Vagina (tissue), 2 donors: ENCODE measurements at regions not wholly inside any gene's neighbourhood (a gene's known extent, or its start where the extent isn't known, plus 50 kb on each side); places are given as distances from the start of the nearest gene placed in this dataset.
"Not testable (repeated sequence)": the region's sequence is repeated elsewhere in the genome, so short reads cannot be mapped to it uniquely, and the experiment has no call there.

Experiments used
- DNase-seq, 2 donors: peaks; one replicate each; pipeline ENCODE4 v3.0.0-alpha.2; 2017; ENCODE audit errors: extremely low spot score in 2 of 2
- H3K27ac ChIP-seq: fragments of 200-600 bp; sonication (generic); one replicate; pipeline ENCODE4 v1.5.1; 2019
- H3K27me3 ChIP-seq: fragments of 200-600 bp; sonication (generic); one replicate; pipeline ENCODE4 v1.5.1; 2019
- H3K36me3 ChIP-seq, 2 donors: fragments of 200-600 bp; sonication (generic); one replicate each; pipeline ENCODE4 v1.5.1; 2017 to 2019
- H3K4me1 ChIP-seq: fragments of 200-600 bp; sonication (generic); one replicate; pipeline ENCODE4 v1.5.1; 2019
- H3K4me3 ChIP-seq, 2 donors: fragments of 200-600 bp; sonication (generic); 1 replicate in 1 of 2; 2 replicates in 1 of 2; pipeline ENCODE4 v1.5.1; 2016 to 2019
- H3K9me3 ChIP-seq: fragments of 200-600 bp; sonication (generic); one replicate; pipeline ENCODE4 v1.5.1; 2019
- POLR2A ChIP-seq, 2 donors: fragments of 450-650 bp; IDR thresholded peaks; one replicate each; pipeline ENCODE4 v1.6.1; 2017; ENCODE audit warnings: antibody characterized with exemption in 2 of 2, mild to moderate bottlenecking in 2 of 2, moderate library complexity in 2 of 2
- POLR2AphosphoS5 ChIP-seq, 2 donors: sonication (generic); formaldehyde crosslinking; IDR thresholded peaks; one replicate each; pipeline ENCODE4 v1.9.0; 2017; ENCODE audit warnings: antibody characterized with exemption in 2 of 2, mild to moderate bottlenecking in 2 of 2, low read depth in 1 of 2; ENCODE audit not compliant: insufficient read depth in 1 of 2
- intact Hi-C: fragments of 100-400 bp; cut with DNase I; formaldehyde crosslinking; loops from one replicate; pipeline ENCODE4 v1.15.1; 2023
- TF ChIP-seq, protein P1 (sequence below), 3 experiments: fragments of 450-650 bp in 2 of 3; fragments of 200-600 bp in 1 of 3; sonication (generic) in 1 of 3; IDR thresholded peaks; one replicate each; pipeline ENCODE4 v1.5.1; 2017 to 2019; ENCODE audit warnings: antibody characterized with exemption in 3 of 3, mild to moderate bottlenecking in 2 of 3, moderate library complexity in 2 of 3

GRCh38 chr13:66077132-66077689 is 1152.9 kb downstream of the PCDH9 start:
- Histone ChIP-seq H3K27ac (no peak overlapping the region), H3K9me3 (no peaks in the 10 kb centered on the region), H3K4me1 (no peaks in the 10 kb centered on the region), H3K36me3 (no peaks in the 10 kb centered on the region), H3K27me3 (no peaks in the 10 kb centered on the region), H3K4me3 (no peak overlapping the region)
- no peak for TF ChIP-seq POLR2A (IDR thresholded peaks at IDR 0.05)
- TF ChIP-seq, protein P1, sequence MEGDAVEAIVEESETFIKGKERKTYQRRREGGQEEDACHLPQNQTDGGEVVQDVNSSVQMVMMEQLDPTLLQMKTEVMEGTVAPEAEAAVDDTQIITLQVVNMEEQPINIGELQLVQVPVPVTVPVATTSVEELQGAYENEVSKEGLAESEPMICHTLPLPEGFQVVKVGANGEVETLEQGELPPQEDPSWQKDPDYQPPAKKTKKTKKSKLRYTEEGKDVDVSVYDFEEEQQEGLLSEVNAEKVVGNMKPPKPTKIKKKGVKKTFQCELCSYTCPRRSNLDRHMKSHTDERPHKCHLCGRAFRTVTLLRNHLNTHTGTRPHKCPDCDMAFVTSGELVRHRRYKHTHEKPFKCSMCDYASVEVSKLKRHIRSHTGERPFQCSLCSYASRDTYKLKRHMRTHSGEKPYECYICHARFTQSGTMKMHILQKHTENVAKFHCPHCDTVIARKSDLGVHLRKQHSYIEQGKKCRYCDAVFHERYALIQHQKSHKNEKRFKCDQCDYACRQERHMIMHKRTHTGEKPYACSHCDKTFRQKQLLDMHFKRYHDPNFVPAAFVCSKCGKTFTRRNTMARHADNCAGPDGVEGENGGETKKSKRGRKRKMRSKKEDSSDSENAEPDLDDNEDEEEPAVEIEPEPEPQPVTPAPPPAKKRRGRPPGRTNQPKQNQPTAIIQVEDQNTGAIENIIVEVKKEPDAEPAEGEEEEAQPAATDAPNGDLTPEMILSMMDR (IDR thresholded peaks at IDR 0.05): no peak
- TF ChIP-seq POLR2AphosphoS5 (IDR thresholded peaks at IDR 0.05; ENCODE audit: insufficient read depth in 1 of 2, low read depth in 1 of 2): no peak
- no peak for DNase-seq
- intact Hi-C loops: no loop called here

GRCh38 chr13:66076417-66076816 is 1153.7 kb downstream of the PCDH9 start:
- H3K27me3 ChIP-seq: no peaks in the 10 kb centered on the region
- TF ChIP-seq POLR2AphosphoS5 (IDR thresholded peaks at IDR 0.05; ENCODE audit: insufficient read depth in 1 of 2, low read depth in 1 of 2) (no peak), POLR2A (IDR thresholded peaks at IDR 0.05) (no peak)
- TF ChIP-seq, protein P1 (IDR thresholded peaks at IDR 0.05): no peak
- no peak for DNase-seq
- intact Hi-C loops: no loop called here
- no peaks in the 10 kb centered on the region for H3K36me3 ChIP-seq
- no peak overlapping the region for H3K27ac ChIP-seq
- no peaks in the 10 kb centered on the region for H3K4me1 ChIP-seq
- H3K9me3 ChIP-seq: no peaks in the 10 kb centered on the region
- no peak overlapping the region for H3K4me3 ChIP-seq

- intact Hi-C loops: no loop called here
Observed at GRCh38 chr13:66074018-66074615, 1156.0 kb downstream of the PCDH9 start.

DNA sequence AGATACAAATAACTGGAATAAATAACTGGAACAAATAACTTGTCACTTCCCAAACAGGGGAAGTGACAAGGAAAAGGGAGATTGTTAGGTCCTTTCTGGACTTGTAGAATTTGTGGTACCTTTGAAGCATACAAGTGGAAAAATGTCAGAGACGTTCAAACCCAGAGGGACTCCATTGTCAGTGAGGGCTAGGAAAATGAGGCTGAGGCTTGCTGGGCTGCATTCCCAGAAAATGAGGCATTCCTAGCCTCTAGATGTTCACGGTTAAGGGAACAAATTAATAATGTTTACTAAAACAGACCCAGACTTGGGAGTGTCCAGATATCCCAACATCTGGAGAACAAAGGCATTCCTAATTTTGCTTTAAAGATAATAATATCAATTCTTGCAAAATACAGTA is 1158.0 kb downstream of the PCDH9 start:
- intact Hi-C loops, DNase-seq, H3K27me3 ChIP-seq, H3K4me1 ChIP-seq, H3K27ac ChIP-seq, H3K9me3 ChIP-seq, H3K4me3 ChIP-seq, H3K36me3 ChIP-seq: not testable (repeated sequence)

More at GRCh38 chr13:66074018-66074615, 1156.0 kb downstream of the PCDH9 start:
- H3K27me3 ChIP-seq: no peaks in the 10 kb centered on the region
- no peak for DNase-seq
- H3K27ac ChIP-seq: no peak overlapping the region
- H3K9me3 ChIP-seq: no peaks in the 10 kb centered on the region
- TF ChIP-seq POLR2AphosphoS5 (IDR thresholded peaks at IDR 0.05; ENCODE audit: insufficient read depth in 1 of 2, low read depth in 1 of 2): no peak
- TF ChIP-seq, protein P1 (IDR thresholded peaks at IDR 0.05): no peak
- no peak for TF ChIP-seq POLR2A (IDR thresholded peaks at IDR 0.05)
- H3K4me3 ChIP-seq: no peak overlapping the region
- no peaks in the 10 kb centered on the region for H3K4me1 ChIP-seq
- no peaks in the 10 kb centered on the region for H3K36me3 ChIP-seq

DNA sequence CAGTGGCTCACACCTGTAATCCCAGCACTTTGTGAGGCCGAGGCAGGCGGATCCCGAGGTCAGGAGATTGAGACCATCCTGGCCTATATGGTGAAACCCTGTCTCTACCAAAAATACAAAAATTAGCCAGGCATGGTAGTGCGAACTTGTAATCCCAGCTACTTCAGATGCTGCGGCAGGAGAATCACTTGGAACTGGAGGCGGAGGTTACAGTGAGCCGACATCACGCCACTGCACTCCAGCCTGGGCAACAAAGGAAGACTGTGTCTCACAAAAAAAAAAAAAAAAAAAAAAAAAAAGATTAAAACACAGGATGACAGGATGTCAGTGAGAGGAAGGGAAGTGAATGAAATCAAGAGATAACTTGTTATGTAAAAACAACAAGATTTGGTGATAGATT is 1158.5 kb downstream of the PCDH9 start:
- Histone ChIP-seq H3K27ac (no peak overlapping the region), H3K27me3 (no peaks in the 10 kb centered on the region), H3K9me3 (no peaks in the 10 kb centered on the region), H3K4me3 (no peak overlapping the region), H3K36me3 (no peaks in the 10 kb centered on the region), H3K4me1 (no peaks in the 10 kb centered on the region)
- DNase-seq: no peak
- TF ChIP-seq POLR2AphosphoS5 (IDR thresholded peaks at IDR 0.05; ENCODE audit: insufficient read depth in 1 of 2, low read depth in 1 of 2) (no peak), POLR2A (IDR thresholded peaks at IDR 0.05) (no peak)
- TF ChIP-seq, protein P1 (IDR thresholded peaks at IDR 0.05): no peak
- intact Hi-C loops: no loop called here
